K562 (cell line): ENCODE measurements at regions not wholly inside any gene's neighbourhood (a gene's known extent, or its start where the extent isn't known, plus 50 kb on each side); places are given as distances from the start of the nearest gene placed in this dataset.

ENCODE experiments used
- ATAC-seq: fragments of 200-7000 bp; cut with Tn5 transposase; 3 replicates; pipeline ENCODE4 v1.9.1; 2020; ENCODE audit warnings: moderate library complexity
- BruUV-seq: library from RNA; stranded (reverse); fragments of 400-500 nt; replicated peaks from 2 replicates; lab custom pipeline; 2021; lab: Mats Ljungman, UMichigan
- CTCF ChIA-PET: fragments of 300-600 bp; formaldehyde crosslinking; extraction: SDS; loops from one replicate; lab custom pipeline; 2021; ENCODE audit warnings: low intra/inter-chr PET ratio; lab: Yijun Ruan, JAX
- POLR2A ChIA-PET: fragments of 300-600, 350-650 bp; sonication (Branson Sonifier 250); formaldehyde crosslinking; extraction: SDS; loops from one replicate; lab custom pipeline; 2021; ENCODE audit warnings: antibody characterized with exemption, inconsistent platforms; lab: Yijun Ruan, JAX
- DNase-seq, 4 experiments: peaks; one replicate each; pipeline versions ENCODE4 v3.0.0 to v3.0.0-alpha.2; 2011 to 2018; ENCODE audit warnings: low spot score in 3 of 4, mixed read lengths in 3 of 4; ENCODE audit errors: extremely low read depth in 1 of 4
- FAIRE-seq: peaks from 2 replicates; lab custom pipeline; 2011; peaks lifted over from hg19 to GRCh38; lab: Jason Lieb, UNC
- H2AFZ ChIP-seq: 2 replicates; pipeline ENCODE4 v1.6.0; 2011; ENCODE audit warnings: low read depth, low read length, control low read depth, inconsistent platforms
- H3K27ac ChIP-seq: fragments of 200-600 bp; 3 replicates; pipeline ENCODE4 v1.8.0; 2011; ENCODE audit warnings: low read depth, mild to moderate bottlenecking, control low read depth, inconsistent platforms, low read length, moderate library complexity, mixed read lengths; ENCODE audit errors: extremely low read depth
- H3K27me3 ChIP-seq, 2 experiments: fragments of 300-600 bp in 1 of 2; 2 replicates in 1 of 2; 3 replicates in 1 of 2; pipeline versions ENCODE4 v1.6.0 to v1.8.0; 2011; ENCODE audit warnings: inconsistent platforms in 2 of 2, low read length in 2 of 2, mild to moderate bottlenecking in 1 of 2, mixed read lengths in 1 of 2, moderate library complexity in 1 of 2; ENCODE audit not compliant: control insufficient read depth in 2 of 2, insufficient read depth in 2 of 2
- H3K36me3 ChIP-seq: fragments of 300-600 bp; 3 replicates; pipeline ENCODE4 v1.8.0; 2011; ENCODE audit warnings: mild to moderate bottlenecking, low read length, inconsistent platforms; ENCODE audit not compliant: control insufficient read depth, insufficient read depth
- H3K4me1 ChIP-seq, 2 experiments: fragments of 200-600 bp in 1 of 2; replicated peaks in 1 of 2; 2 replicates in 1 of 2; 3 replicates in 1 of 2; pipeline versions ENCODE4 v1.5.1 to v1.8.0; 2011; ENCODE audit warnings: inconsistent platforms in 2 of 2, low read length in 2 of 2, mild to moderate bottlenecking in 1 of 2, mixed read lengths in 1 of 2, moderate library complexity in 1 of 2; ENCODE audit not compliant: control insufficient read depth in 2 of 2, insufficient read depth in 2 of 2
- H3K4me2 ChIP-seq: 2 replicates; pipeline ENCODE4 v1.6.1; 2011; ENCODE audit warnings: low read length, control low read depth, inconsistent platforms, mixed read lengths; ENCODE audit not compliant: insufficient read depth
- H3K4me3 ChIP-seq: fragments of 200-600 bp; sonication (generic), shearing (Covaris generic); 2 replicates; pipeline ENCODE4 v1.5.1; 2016; ENCODE audit warnings: control low read depth, inconsistent platforms
- H3K79me2 ChIP-seq: fragments of 200-600 bp; 3 replicates; pipeline ENCODE4 v1.8.0; 2011; ENCODE audit warnings: low read length, inconsistent platforms; ENCODE audit not compliant: control insufficient read depth, insufficient read depth
- H3K9ac ChIP-seq, 2 experiments: 2 replicates each; pipeline versions ENCODE4 v1.6.0 to v1.6.1; 2011; ENCODE audit warnings: low read depth in 2 of 2, low read length in 2 of 2, control low read depth in 1 of 2, inconsistent platforms in 1 of 2, mild to moderate bottlenecking in 1 of 2, mixed read lengths in 1 of 2; ENCODE audit not compliant: insufficient read depth in 1 of 2
- H3K9me1 ChIP-seq: one replicate; pipeline ENCODE4 v1.6.0; 2011; ENCODE audit warnings: inconsistent platforms, mild to moderate bottlenecking, low read length, moderate library complexity; ENCODE audit not compliant: control insufficient read depth, insufficient read depth
- H3K9me3 ChIP-seq: replicated peaks from 2 replicates; pipeline ENCODE4 v1.5.1; 2011; ENCODE audit warnings: low read depth, low read length, inconsistent platforms; ENCODE audit not compliant: control insufficient read depth, insufficient read depth
- H4K20me1 ChIP-seq: replicated peaks from 2 replicates; pipeline ENCODE4 v1.6.1; 2011; ENCODE audit warnings: low read length, inconsistent platforms, mixed read lengths; ENCODE audit not compliant: control insufficient read depth, insufficient read depth
- ETV6 ChIP-seq, 3 experiments: fragments of 150-350 bp in 1 of 3; sonication (generic) in 1 of 3; formaldehyde crosslinking in 1 of 3; IDR thresholded peaks; 2 replicates each; pipeline versions ENCODE4 v1.6.1 to v1.8.0; 2014 to 2022; ENCODE audit warnings: borderline replicate concordance in 2 of 3, low read depth in 2 of 3, antibody characterized with exemption in 1 of 3, low read length in 1 of 3, mild to moderate bottlenecking in 1 of 3, missing genetic modification reagents in 1 of 3
- FOXM1 ChIP-seq, 2 experiments: fragments of 450-650 bp in 1 of 2; sonication (generic) in 1 of 2; formaldehyde crosslinking in 1 of 2; IDR thresholded peaks; 2 replicates each; pipeline versions ENCODE4 v1.6.1 to v1.9.0; 2017 to 2022; ENCODE audit warnings: low read depth in 2 of 2, mild to moderate bottlenecking in 2 of 2, missing genetic modification reagents in 1 of 2, moderate library complexity in 1 of 2
- MEF2A ChIP-seq: IDR thresholded peaks from 2 replicates; pipeline ENCODE4 v1.6.1; 2011; ENCODE audit warnings: low read depth, mild to moderate bottlenecking, low read length, moderate library complexity; ENCODE audit not compliant: control insufficient read depth
- NR4A1 ChIP-seq, 2 experiments: fragments of 250-450 bp in 1 of 2; fragments of 450-650 bp in 1 of 2; sonication (Bioruptor Pico) in 1 of 2; IDR thresholded peaks; 2 replicates each; pipeline versions ENCODE4 v1.4.0 to v1.6.1; 2016 to 2020; ENCODE audit warnings: mild to moderate bottlenecking in 2 of 2, missing compliant biosample characterization in 1 of 2, missing genetic modification characterization in 1 of 2, moderate library complexity in 1 of 2
- SIRT6 ChIP-seq: IDR thresholded peaks from one replicate; pipeline ENCODE4 v1.6.1; 2012; ENCODE audit warnings: low read depth, mild to moderate bottlenecking, control low read depth, inconsistent platforms, low read length, moderate library complexity
- SRSF7 ChIP-seq: fragments of 200-400 bp; formaldehyde crosslinking; optimal IDR thresholded peaks from 2 replicates; pipeline ENCODE3; 2017; ENCODE audit warnings: mild to moderate bottlenecking, low read depth, low read length
- TOE1 ChIP-seq, 2 experiments: fragments of 450-650 bp in 1 of 2; sonication (generic) in 1 of 2; formaldehyde crosslinking in 1 of 2; IDR thresholded peaks; 2 replicates each; pipeline versions ENCODE4 v1.7.1 to v1.8.0; 2016 to 2022; ENCODE audit warnings: borderline replicate concordance in 2 of 2, mild to moderate bottlenecking in 2 of 2, antibody characterized with exemption in 1 of 2, inconsistent platforms in 1 of 2, low read depth in 1 of 2, missing genetic modification reagents in 1 of 2, moderate library complexity in 1 of 2
- U2AF2 ChIP-seq: fragments of 200-400 bp; formaldehyde crosslinking; optimal IDR thresholded peaks from 2 replicates; pipeline ENCODE3; 2017; ENCODE audit warnings: low read depth, mild to moderate bottlenecking, low read length
- WHSC1 ChIP-seq: IDR thresholded peaks from one replicate; pipeline ENCODE4 v1.6.1; 2012; ENCODE audit warnings: low read length, control low read depth, inconsistent platforms
- YBX1 ChIP-seq: fragments of 450-650 bp; IDR thresholded peaks from 2 replicates; pipeline ENCODE4 v1.7.1; 2016; ENCODE audit warnings: mild to moderate bottlenecking
- ZNF217 ChIP-seq: sonication (generic); formaldehyde crosslinking; IDR thresholded peaks from 2 replicates; pipeline ENCODE4 v1.8.0; 2022; ENCODE audit warnings: mild to moderate bottlenecking, missing genetic modification reagents
- ZNF431 ChIP-seq: sonication (generic); formaldehyde crosslinking; IDR thresholded peaks from 2 replicates; pipeline ENCODE4 v1.8.0; 2022; ENCODE audit warnings: mild to moderate bottlenecking, missing genetic modification reagents
- WGBS: fragments of 100-300 bp; shearing (Covaris generic); methylation state at CpG from one replicate; pipeline ENCODE4 v1.1.6; 2016; ENCODE audit warnings: low coverage, mixed read lengths; ENCODE audit not compliant: insufficient coverage; ENCODE audit errors: missing lambda C conversion rate; 5-methylcytosine and 5-hydroxymethylcytosine counted together
- in situ Hi-C: fragments of 300-500 bp; cut with MboI; formaldehyde crosslinking; loops from 4 replicates; pipeline ENCODE4 v1.15.0; 2018; ENCODE audit warnings: inconsistent platforms, mixed read lengths
- intact Hi-C: fragments of 100-400 bp; cut with micrococcal nuclease; formaldehyde crosslinking; loops from 2 replicates; pipeline ENCODE4 v1.14.2; 2022
- TF ChIP-seq, protein P1 (sequence below): sonication (generic); formaldehyde crosslinking; IDR thresholded peaks from 2 replicates; pipeline ENCODE4 v1.8.0; 2023; ENCODE audit warnings: mild to moderate bottlenecking, missing genetic modification reagents

GRCh38 chr2:58584606-58585118 is 343.5 kb upstream of the FANCL start:
- Histone ChIP-seq H4K20me1 (no peaks in the 10 kb centered on the region), H3K27me3 (no peaks in the 10 kb centered on the region), H3K9ac (no peak overlapping the region), H3K4me3 (no peak overlapping the region), H2AFZ (no peak overlapping the region), H3K36me3 (no peaks in the 10 kb centered on the region), H3K4me2 (no peak overlapping the region), H3K79me2 (no peaks in the 10 kb centered on the region), H3K27ac (no peak overlapping the region), H3K4me1 (no peaks in the 10 kb centered on the region), H3K9me3 (no peaks in the 10 kb centered on the region), H3K9me1 (no peaks in the 10 kb centered on the region)
- POLR2A ChIA-PET, result no interaction called here
- 59% methylated on average over 4 of the region's 4 CpGs for WGBS
- intact Hi-C loops (no loop called here), in situ Hi-C loops (no loop called here)
- ATAC-seq (no peak), DNase-seq (no peak), FAIRE-seq (no peak)
- BruUV-seq, result no TSS peak
- TF ChIP-seq MEF2A, result no peak
- TF ChIP-seq U2AF2, result no peak
- no peak for TF ChIP-seq WHSC1
- no peak for TF ChIP-seq YBX1
- TF ChIP-seq TOE1 (IDR thresholded peaks at IDR 0.05; ENCODE audit: borderline replicate concordance), result no peak
- no peak for TF ChIP-seq TOE1 (CRISPR knock-in tag; IDR thresholded peaks at IDR 0.05; ENCODE audit: borderline replicate concordance, low read depth)
- no peak for TF ChIP-seq SRSF7
- no peak for TF ChIP-seq ETV6 (IDR thresholded peaks at IDR 0.05; ENCODE audit: borderline replicate concordance in 1 of 2, low read depth in 2 of 2, low read length in 1 of 2)
- no peak for TF ChIP-seq ETV6 (CRISPR knock-in tag; IDR thresholded peaks at IDR 0.05; ENCODE audit: borderline replicate concordance)
- TF ChIP-seq NR4A1 (CRISPR knock-in tag; IDR thresholded peaks at IDR 0.05), result no peak
- TF ChIP-seq NR4A1 (tag; IDR thresholded peaks at IDR 0.05), result no peak
- no peak for TF ChIP-seq SIRT6
- TF ChIP-seq, protein P1, sequence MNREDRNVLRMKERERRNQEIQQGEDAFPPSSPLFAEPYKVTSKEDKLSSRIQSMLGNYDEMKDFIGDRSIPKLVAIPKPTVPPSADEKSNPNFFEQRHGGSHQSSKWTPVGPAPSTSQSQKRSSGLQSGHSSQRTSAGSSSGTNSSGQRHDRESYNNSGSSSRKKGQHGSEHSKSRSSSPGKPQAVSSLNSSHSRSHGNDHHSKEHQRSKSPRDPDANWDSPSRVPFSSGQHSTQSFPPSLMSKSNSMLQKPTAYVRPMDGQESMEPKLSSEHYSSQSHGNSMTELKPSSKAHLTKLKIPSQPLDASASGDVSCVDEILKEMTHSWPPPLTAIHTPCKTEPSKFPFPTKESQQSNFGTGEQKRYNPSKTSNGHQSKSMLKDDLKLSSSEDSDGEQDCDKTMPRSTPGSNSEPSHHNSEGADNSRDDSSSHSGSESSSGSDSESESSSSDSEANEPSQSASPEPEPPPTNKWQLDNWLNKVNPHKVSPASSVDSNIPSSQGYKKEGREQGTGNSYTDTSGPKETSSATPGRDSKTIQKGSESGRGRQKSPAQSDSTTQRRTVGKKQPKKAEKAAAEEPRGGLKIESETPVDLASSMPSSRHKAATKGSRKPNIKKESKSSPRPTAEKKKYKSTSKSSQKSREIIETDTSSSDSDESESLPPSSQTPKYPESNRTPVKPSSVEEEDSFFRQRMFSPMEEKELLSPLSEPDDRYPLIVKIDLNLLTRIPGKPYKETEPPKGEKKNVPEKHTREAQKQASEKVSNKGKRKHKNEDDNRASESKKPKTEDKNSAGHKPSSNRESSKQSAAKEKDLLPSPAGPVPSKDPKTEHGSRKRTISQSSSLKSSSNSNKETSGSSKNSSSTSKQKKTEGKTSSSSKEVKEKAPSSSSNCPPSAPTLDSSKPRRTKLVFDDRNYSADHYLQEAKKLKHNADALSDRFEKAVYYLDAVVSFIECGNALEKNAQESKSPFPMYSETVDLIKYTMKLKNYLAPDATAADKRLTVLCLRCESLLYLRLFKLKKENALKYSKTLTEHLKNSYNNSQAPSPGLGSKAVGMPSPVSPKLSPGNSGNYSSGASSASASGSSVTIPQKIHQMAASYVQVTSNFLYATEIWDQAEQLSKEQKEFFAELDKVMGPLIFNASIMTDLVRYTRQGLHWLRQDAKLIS, result no peak
- no peak for TF ChIP-seq ZNF431
- no peak for TF ChIP-seq ZNF217 (CRISPR knock-in tag)
- no peak for TF ChIP-seq FOXM1 (IDR thresholded peaks at IDR 0.05; ENCODE audit: low read depth)
- no peak for TF ChIP-seq FOXM1 (CRISPR knock-in tag; IDR thresholded peaks at IDR 0.05; ENCODE audit: low read depth)
- CTCF ChIA-PET, result no interaction called here
